Upper lobe of right lung (tissue), 1 donor: ENCODE measurements at regions not wholly inside any gene's neighbourhood (a gene's known extent, or its start where the extent isn't known, plus 50 kb on each side); places are given as distances from the start of the nearest gene placed in this dataset.

ENCODE experiments used
- ATAC-seq: fragments of 200-7000 bp; cut with Tn5 transposase; one replicate; pipeline ENCODE4 v1.9.1; 2020; ENCODE audit warnings: mild to moderate bottlenecking, moderate library complexity
- DNase-seq: peaks from one replicate; pipeline ENCODE4 v3.0.0-alpha.2; 2020
- H3K27ac ChIP-seq: fragments of 200-600 bp; one replicate; pipeline ENCODE4 v1.8.0; 2022
- H3K27me3 ChIP-seq: fragments of 200-600 bp; one replicate; pipeline ENCODE4 v1.8.0; 2022; ENCODE audit warnings: mild to moderate bottlenecking
- H3K36me3 ChIP-seq: fragments of 200-600 bp; one replicate; pipeline ENCODE4 v1.8.0; 2022
- H3K4me1 ChIP-seq: fragments of 200-600 bp; one replicate; pipeline ENCODE4 v1.8.0; 2022
- H3K4me3 ChIP-seq: fragments of 200-600 bp; one replicate; pipeline ENCODE4 v1.8.0; 2022; ENCODE audit warnings: mild to moderate bottlenecking
- H3K9me3 ChIP-seq: fragments of 200-600 bp; one replicate; pipeline ENCODE4 v1.8.0; 2022
- CTCF ChIP-seq: fragments of 200-600 bp; IDR thresholded peaks from one replicate; pipeline ENCODE4 v1.8.0; 2022; ENCODE audit warnings: antibody characterized with exemption
- intact Hi-C: fragments of 100-400 bp; cut with DNase I; formaldehyde crosslinking; loops from one replicate; pipeline ENCODE4 v1.11.0; 2022
- donor health status: DM: no; HTN: yes; CAD: no; lungs with severe emphysema.

DNA sequence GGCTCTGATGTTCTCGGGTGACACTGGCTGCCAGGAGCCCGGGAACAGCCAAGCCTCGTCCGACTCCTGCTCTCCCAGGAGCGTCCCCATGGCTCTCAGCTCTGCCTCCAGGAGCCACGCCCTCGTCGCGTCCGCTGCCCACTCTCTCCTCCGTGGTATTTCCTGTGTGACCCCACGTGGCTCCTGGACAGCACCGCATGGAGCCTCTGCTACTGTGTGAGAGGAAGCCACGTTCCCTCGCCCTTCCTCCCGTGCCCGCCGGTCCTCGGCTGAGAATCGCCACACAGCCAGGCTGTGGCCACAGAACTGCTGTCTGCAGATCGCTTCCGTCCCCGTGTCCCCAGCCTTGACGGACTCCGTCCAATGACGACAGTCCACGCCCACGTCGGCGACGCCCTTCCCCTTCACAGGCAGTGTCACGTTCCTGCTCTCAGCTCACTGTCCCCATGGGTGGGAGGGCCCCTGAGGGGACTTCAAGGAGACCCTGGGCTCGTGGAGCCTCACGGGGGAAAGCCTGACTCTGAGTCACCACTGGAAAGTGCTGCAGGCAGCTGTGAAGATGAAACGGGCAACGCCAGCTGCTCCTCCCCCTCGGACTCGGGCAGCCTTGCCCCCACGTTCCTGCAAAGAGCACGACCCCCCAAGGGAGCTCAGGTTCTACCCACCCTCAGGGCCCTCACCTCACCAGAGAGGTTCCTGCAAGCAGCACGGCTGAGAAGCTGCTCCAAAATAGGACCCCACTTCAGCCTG is 458.5 kb downstream of the BRD1 start:
- H3K4me1 ChIP-seq = no peaks in the 10 kb centered on the region
- H3K4me3 ChIP-seq = no peak overlapping the region
- peaks cover 30% of the 10 kb centered on the region for H3K27me3 ChIP-seq
- no peak overlapping the region for H3K27ac ChIP-seq
- no peaks in the 10 kb centered on the region for H3K36me3 ChIP-seq
- ATAC-seq (peak; percentile 4), DNase-seq (peak; percentile 65)
- TF ChIP-seq CTCF = no peak
- intact Hi-C loops = no loop called here
- H3K9me3 ChIP-seq = no peaks in the 10 kb centered on the region

DNA sequence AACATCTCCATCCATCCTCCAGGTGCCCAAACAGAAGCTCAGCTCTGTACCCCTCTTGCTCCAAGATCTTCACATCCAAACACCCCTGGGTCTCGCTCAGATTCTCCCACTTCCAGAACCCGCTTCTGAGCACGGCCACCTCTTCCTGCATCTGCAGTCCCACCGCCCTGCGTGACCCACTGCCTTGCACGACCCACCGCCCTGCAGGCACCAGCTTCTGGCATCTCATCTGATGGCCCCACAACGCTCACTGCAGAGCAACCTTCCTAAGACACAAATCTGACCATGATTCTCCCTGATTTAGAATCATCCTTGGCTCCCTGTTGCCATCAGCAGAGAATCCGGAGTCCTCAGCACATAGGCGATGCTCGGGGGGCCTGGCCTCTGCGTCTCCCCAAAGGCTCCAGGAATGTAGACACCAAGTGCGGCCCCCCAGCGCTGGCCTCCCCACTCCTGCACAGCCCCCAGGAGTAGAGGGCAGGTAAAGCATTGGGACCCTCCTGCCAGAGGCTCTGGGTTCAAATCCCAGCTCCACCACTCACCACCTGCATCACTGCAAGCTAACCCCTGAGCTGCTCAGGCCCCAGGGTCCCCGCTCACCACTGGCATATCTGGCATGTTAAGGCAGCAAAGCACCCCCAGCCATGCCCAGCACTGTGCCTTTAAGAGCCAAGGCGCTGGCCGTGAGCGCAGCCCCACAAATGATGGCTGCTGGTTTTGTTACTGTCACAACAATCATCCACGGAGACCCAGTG is 459.3 kb downstream of the BRD1 start:
- TF ChIP-seq CTCF = no peak
- no peak for ATAC-seq
- Histone ChIP-seq H3K4me3 (no peak overlapping the region), H3K36me3 (no peaks in the 10 kb centered on the region), H3K9me3 (no peaks in the 10 kb centered on the region), H3K27me3 (peaks cover 30% of the 10 kb centered on the region), H3K27ac (no peak overlapping the region), H3K4me1 (no peaks in the 10 kb centered on the region)
- peak; percentile 40 for DNase-seq
- intact Hi-C loops = no loop called here

DNA sequence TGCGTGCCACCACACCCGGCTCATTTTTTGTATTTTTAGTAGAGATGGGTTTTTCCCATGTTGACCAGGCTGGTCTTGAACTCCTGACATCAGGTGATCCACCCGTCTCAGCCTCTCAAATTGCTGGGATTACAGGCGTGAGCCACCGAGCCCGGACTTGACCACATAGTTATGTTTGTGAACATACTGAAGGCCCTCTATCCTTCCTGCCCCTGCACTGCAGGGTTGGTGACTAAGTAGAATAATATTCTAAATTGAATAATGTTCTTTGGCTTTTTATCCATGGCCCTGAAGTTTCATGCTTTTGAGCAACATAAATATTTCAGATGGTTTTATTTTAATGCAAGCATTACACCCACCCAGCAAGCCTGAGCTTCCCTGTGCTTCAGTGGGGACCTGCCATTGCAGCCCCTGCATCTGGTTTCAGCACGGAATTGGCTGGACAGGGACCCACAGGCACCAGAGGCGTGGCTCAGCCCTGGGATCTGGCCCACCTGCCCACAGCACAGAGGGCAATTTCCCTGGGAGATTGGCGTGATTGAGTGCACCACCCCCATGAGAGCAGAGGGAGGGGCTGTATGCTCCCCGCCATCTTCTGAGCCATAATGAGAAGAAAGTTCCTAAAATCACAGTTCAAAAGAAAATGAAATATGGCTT is 460.5 kb downstream of the BRD1 start:
- H3K27me3 ChIP-seq = peaks cover 23% of the 10 kb centered on the region
- no peak for ATAC-seq
- intact Hi-C loops = no loop called here

DNA sequence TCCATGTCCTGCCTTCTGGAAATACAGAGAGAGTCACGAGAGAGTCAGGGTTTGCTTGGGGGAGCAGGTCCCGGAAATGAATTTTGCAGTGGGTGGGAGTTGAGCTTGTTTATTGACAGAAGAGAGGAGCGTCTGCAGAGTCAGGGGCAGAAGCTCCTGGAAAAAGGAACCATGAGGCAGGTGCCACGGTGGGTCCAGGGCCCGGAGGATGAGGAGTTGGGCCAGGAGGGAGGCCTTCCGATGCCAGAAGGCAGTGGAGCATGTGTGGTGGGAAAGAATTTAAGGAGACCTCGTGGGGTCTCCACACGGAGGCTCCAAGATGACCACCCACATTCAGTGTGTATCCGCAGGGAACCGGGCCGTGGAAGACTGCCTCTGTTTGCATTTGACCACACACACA is 461.2 kb downstream of the BRD1 start:
- no peaks in the 10 kb centered on the region for H3K36me3 ChIP-seq
- no peaks in the 10 kb centered on the region for H3K9me3 ChIP-seq
- H3K27me3 ChIP-seq = peaks cover 23% of the 10 kb centered on the region
- TF ChIP-seq CTCF = no peak
- intact Hi-C loops = no loop called here
- ATAC-seq (no peak), DNase-seq (peak; percentile 40)
- no peak overlapping the region for H3K27ac ChIP-seq
- no peaks in the 10 kb centered on the region for H3K4me1 ChIP-seq
- no peak overlapping the region for H3K4me3 ChIP-seq

More for the DNA sequence above, 460.5 kb downstream of the BRD1 start:
- Histone ChIP-seq H3K4me1 (no peaks in the 10 kb centered on the region), H3K9me3 (no peaks in the 10 kb centered on the region), H3K4me3 (no peak overlapping the region), H3K36me3 (no peaks in the 10 kb centered on the region), H3K27ac (no peak overlapping the region)
- no peak for TF ChIP-seq CTCF
- DNase-seq = peak; percentile 35

- H3K4me3 ChIP-seq = no peak overlapping the region
- H3K27me3 ChIP-seq = peaks cover 18% of the 10 kb centered on the region
- H3K9me3 ChIP-seq = no peaks in the 10 kb centered on the region
- H3K27ac ChIP-seq = no peak overlapping the region
- peak; percentile 29 for ATAC-seq
- no peaks in the 10 kb centered on the region for H3K4me1 ChIP-seq
- peak; percentile 43 for DNase-seq
- intact Hi-C loops = no loop called here
- no peak for TF ChIP-seq CTCF
- H3K36me3 ChIP-seq = no peaks in the 10 kb centered on the region
Observed at GRCh38 chr22:49365910-49366309, 461.8 kb downstream of the BRD1 start.
